HG03354 (cell line): ENCODE measurements at regions not wholly inside any gene's neighbourhood (a gene's known extent, or its start where the extent isn't known, plus 50 kb on each side); places are given as distances from the start of the nearest gene placed in this dataset.
"Not testable (repeated sequence)": the region's sequence is repeated elsewhere in the genome, so short reads cannot be mapped to it uniquely, and the experiment has no call there.

Experiments
- ATAC-seq: cut with Tn5 transposase; IDR thresholded peaks from one replicate; pipeline ENCODE4 v1.9.1; 2021; ENCODE audit warnings: mild to moderate bottlenecking; ENCODE audit not compliant: unreplicated experiment, poor library complexity, severe bottlenecking

DNA sequence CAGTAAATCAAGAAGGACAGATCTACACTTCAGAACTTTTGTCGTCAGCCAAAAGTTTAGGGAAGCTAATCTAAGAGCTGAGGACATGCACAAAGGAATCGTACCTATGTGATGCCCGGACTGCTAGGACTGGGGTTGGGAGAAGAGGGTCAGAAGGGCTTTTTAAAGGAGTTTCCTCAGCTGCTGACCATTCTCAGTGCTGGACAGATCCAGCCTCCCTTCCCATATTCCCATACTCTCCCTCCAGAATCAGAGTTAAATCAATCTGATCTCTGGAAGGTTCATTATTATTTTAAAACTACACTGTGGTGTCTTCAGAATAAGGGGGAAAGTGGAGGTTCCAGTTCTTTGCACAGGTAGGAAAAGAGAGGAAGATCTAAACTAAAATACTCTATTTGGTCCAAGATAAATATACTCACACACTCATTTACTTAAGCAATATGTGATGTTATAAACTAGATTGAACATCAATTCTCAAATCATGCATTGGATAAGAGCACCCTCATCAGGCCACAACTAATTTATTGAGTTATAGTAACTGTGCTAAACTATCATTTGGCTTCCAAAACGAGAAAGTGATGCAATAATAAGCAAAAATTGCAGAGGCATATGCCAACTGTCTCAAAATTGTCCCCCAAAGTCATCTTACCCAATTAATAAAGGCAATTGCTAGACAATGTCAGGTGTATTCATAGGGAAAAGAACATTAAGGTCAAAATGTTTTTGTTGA is 124.7 kb downstream of the HNRNPD start:
- ATAC-seq = no peak

DNA sequence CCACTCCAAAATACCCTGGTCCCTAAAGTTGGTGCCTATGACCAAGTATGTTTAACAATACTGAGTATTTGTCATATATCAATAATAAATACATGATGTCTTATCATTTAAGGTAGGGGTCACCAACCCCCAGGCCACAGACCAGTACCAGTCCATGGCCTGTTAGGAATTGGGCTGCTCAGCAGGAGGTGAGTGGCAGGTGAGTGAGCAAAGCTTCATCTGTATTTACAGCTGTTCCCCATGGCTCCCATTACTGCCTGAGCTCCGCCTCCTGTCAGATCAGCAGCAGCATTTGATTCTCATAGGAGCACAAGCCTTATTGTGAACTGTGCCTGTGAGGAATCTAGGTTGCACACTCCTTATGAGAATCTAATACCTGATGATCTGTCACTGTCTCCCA is 126.2 kb downstream of the HNRNPD start:
- no peak for ATAC-seq

DNA sequence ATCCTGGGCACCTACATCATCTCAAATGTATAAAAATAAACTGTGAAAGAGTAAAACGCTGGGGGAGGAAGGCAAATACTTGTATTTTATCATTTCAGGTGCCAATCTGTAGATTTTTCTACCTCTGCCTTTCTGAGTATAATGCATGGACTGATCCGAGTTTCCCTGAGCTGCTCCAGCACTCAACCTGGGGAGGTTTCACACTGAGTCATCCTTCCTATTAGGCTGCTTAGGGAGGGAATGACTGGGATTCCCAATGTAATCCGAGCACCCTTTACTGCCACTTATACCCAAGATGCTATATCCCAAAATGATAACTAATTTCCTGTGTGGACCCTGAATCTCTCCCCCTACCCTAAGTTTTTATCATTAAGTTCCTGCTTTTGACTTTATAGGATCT is 126.6 kb downstream of the HNRNPD start:
- no peak for ATAC-seq

DNA sequence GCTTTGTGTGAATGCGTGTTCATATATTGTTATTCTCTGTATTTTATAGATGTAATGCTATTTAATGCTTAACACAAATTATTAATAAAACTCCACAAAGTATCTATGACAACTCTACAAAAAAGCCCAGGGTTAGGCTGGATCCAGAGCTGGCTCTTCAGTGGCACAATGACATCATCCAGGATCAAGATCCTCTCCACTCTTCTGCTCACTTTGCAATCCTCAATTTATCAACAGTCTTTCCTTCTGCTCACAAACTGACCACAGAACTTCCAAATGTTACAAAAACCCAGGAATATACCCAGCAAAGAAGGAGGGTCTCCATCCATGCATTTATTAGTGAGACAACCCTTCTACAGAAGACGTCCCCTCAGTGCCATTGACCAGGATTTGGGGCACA is 132.3 kb downstream of the HNRNPD start:
- no peak for ATAC-seq

DNA sequence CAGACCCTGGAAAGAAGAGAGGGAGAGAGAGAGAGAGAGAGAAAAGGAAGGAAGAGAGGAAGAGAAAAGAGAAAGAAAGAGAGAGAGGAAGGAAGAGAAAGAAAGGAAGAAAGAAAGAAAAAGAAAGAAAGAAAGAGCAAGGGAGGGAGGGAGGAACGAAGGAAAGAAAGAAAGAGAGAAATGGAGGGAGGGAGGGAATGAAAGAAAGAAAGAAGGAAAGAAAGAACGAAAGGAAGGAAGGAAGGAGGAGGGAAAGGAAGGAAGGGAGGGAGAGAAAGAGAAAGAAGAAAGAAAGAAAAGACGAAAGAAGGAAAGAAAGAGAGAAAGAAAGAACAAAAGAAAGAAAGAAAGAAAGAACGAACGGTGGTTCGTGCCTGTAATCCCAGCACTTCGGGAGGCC is 133.4 kb downstream of the HNRNPD start:
- ATAC-seq = no peak

DNA sequence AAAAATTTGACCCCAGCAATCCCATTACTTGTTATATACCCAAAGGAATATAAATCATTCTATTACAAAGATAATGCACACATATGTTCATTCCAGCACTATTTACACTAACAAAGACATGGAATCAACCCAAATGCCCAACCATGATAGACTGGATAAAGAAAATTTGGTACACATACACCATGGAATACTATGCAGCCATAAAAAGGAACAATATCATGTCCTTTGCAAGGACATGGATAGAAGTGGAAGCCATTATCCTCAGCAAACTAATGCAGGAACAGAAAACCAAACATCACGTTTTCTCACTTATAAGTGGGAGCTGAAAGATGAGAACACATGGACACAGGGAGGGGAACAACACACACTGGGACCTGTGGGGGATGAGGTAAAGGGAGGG is 136.6 kb downstream of the HNRNPD start:
- not testable (repeated sequence) for ATAC-seq

DNA sequence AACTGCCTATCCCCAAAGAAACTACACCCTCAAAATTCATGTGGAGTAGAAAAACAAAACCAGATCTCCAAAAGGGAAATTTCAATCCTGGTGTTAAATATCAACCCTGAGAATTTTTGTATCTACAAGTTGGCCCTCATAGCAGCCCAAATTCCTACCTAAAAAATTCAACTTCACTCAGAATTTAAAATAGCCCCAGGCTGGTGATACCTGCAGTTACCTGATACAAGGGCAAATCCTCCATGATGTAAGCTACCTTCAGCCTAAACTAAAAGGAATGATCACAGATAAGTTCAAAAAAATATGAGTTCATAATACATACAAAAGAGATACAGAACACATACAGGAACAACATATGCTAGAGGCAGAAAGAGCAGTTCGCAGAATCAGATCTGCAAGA is 138.4 kb downstream of the HNRNPD start:
- no peak for ATAC-seq

DNA sequence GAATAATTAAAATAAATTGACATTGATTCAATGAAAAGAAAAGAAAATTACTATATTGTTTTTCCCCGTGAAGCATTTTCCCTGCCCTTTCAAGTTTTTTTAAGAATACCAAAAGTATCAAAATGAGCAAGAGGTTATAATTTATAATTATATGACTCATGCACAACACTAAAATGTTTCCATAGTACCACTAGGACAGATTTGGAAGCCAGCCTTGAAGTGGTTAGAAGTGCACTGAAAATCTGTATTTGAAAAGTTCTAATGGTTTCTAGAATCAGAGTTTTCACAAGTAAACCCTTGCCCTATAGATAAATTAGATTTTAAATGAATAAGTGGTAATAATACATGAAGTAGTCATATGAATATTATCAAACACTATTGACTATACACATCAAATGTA is 140.9 kb downstream of the HNRNPD start:
- ATAC-seq = no peak

DNA sequence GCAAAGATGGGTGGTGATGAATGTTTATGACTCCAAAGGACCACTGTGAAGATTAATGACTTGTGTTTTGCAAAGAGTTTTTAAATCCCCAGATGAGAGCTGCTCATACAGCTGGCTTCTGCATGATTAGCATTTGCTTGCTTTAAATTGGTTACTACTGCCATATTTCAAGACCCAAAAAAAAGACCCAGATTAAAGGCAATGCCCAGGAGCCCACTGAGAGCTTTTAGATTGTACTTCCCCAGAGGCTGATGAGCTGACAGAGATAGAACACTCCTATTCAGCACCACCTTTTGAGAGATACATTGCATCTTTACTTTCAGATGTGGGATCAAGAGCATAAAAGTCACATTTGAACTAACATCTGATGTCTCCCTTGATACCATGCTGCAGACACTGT is 142.0 kb downstream of the HNRNPD start:
- ATAC-seq = no peak

DNA sequence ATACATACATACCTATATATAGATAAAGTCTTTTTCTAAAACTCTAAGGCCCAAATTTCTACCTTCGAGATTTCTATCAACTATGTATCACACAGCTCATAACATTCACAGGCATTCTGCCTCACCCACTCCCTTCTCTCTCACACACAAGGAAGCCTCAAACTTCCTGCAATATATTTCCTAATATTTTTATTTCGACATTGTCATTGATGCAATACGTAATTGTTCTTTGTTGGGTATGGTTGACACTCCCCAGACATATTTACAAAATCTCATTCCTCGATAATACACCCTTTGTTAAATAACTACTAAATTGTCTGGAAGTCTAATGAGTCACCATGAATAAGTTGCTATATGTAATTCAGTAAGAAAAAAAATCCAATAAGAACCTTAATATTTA is 143.5 kb downstream of the HNRNPD start:
- ATAC-seq = no peak

DNA sequence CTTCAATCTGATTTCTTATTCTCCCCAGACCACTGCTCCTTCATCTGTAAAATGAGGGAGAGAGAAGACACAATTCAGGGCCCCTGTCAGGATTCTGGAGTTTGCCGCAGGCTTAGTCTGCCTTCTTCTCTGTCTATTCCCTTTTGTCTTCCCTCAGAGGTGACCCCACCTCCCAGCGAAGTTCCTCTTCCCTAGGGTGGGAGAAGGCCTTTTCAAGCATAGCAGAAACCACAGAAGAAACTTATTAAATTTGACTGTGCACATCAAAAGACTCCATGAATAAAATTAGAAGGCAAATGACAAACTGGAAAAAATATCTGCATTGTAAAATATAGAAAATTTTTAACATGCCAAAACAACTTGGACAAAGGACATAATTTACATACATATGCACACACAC is 148.8 kb downstream of the HNRNPD start:
- ATAC-seq = no peak

DNA sequence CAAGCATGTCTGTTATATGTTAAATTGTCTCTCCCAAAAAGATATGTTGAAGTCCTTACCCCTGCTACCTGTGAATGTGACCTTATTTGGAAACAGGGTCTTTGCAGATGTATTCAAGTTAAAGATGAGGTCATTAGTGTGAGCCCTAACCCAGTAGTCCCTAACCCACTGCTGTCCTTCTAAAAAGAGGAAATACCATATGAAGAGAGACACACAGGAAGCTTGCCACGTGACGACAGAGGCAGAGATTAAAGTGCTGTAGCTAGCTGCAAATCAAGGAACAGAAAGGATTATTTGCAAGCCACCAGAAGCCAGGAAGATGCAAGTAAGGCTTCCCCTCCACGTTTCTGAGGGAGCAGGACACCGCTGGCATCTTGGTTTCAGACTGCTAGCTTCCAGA is 150.1 kb downstream of the HNRNPD start:
- ATAC-seq = peak; percentile 61

DNA sequence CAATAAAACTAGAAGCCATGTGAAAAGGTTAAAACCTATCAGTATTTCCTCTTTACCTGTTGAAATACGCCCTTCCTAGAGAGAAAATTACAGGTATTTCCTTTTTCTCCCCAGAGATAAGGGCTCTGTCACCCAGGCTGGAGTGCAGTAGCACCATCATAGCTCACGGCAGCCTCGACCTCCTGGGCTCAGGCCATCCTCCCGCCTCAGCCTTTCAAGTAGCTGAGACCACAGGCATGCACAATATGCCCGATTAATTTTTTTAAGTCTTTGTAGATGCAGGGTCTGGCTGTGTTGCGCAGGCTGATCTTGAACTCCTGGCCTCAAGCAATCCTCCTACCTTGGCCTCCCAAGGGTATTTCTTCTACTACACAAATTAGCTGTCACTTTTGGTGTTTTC is 154.4 kb downstream of the HNRNPD start:
- no peak for ATAC-seq

DNA sequence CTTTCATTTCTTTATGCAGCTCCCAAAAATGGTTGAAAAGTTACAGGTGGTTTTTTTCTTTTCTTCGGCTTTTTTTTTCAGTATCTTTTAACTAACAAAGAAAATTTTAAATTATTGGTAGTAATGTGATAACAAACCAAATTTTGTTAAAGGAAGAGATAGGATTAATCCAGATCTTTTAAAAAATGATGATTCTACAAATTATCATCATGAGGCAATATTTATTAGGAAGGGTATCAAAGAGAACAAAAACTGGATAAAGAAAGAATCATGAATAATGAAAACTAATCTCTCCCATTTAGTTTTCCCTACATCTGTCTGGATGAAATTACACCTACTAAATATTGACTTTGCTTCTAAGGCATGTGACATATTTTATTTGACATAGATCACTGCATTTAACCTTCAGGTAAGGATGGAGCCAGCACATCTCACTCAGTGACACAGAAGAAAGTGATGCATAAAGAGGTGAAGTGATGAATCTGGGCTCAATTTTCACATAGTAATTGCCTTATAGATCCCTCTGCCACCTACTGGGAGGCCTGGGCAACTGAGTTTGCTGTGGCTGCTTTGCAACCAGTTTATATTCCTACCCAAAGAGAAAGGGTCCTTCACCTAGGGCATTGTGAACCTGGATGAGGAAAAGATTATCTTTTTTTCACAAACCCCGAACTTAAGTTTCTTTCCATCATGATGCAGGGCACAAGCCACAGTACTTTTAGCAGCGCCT is 155.6 kb downstream of the HNRNPD start:
- no peak for ATAC-seq

DNA sequence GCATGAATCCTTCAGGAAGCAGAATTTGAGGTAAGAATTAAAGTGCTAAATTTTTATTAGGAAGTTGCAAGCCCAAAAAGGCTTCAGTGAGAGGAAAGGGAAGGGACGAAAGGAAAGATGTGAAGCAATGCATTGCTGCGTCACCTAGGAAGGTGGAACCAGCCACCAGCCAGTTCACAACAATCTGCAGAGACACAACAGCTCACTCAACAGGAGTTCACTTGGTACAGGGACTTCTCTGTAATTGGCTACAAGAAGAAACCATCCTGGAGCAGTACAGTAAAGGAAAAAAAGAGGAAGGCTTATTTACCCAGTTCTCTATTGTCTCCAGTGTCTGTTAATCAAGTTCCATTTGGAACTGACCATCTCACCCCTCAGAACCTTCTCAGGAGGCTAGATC is 157.6 kb downstream of the HNRNPD start:
- ATAC-seq = no peak

DNA sequence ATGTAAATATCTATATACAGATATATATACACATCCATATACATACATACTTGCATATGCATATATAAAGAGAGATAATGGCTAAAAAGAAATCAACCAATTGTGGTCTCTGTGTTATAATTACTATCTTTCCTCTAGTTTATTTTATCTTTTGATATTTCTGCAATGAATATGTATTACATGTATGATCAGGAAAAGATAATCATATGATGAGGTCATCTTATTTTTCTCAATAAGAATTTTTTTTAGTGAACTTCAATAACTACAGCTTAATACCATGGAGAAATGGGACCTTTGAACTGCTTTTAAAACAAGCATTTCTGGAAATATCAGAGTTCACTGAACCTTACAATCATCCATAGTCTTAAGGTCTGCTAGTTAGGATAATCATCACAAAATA is 158.0 kb downstream of the HNRNPD start:
- ATAC-seq = no peak

DNA sequence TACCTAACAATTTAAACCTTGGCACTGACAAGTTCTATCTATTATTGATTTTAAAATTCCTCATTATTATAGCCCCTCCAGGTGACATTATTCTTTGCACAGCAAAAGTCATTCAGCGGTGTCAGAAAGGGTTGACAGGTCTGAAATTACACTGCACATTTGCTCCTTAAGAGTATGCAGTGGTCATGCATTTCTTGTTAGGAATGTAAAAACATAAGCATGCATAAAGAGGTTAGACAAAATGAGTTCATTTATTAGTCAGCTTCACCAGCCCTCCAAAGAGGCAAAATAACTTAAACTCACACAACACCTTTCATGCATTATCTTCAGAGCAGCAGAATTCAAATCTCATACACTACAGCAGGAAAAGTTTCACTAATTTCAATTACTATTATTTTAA is 158.8 kb downstream of the HNRNPD start:
- no peak for ATAC-seq

DNA sequence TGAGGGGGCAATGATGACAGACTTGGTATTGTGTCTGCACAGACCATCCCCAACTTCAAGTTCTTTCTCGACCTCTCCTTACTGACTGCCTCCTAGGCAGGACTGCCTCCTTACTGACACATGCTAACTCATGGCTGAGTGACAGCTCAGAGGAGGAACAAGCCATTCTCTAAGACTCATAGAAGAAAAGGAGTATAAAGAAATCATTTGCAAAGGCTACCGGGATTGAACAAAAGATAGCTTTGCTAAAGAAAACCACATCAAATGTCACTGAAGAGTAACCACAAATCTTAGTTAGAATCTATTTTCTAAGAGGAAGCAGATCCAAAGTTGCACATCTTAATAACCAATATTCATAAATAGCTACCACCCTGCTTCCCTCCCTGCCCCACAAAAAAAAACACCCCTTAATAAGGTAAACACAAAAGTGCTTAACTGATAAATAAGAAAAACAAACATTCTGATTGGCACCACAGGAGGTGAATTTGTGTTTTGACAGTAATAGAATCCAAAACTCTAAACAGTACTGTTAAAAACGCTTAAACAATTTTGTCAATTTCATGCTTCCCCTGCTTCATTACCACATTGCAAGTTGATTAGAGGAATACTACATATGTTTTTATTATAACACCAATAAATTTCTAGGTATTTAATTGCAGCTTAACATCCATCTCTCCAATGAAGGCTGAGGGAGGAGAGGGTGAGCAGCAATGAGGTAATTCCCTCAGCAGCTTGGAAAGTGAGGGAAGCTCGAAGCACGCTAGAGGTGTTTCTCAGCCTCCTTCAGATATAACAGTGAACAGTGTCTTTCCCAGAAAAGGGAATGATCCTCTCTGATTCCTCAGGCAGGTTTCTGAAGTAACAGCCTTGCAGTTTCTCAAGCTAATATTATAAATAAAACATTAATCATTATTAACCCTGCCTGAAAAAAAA is 160.0 kb downstream of the HNRNPD start:
- ATAC-seq = no peak

DNA sequence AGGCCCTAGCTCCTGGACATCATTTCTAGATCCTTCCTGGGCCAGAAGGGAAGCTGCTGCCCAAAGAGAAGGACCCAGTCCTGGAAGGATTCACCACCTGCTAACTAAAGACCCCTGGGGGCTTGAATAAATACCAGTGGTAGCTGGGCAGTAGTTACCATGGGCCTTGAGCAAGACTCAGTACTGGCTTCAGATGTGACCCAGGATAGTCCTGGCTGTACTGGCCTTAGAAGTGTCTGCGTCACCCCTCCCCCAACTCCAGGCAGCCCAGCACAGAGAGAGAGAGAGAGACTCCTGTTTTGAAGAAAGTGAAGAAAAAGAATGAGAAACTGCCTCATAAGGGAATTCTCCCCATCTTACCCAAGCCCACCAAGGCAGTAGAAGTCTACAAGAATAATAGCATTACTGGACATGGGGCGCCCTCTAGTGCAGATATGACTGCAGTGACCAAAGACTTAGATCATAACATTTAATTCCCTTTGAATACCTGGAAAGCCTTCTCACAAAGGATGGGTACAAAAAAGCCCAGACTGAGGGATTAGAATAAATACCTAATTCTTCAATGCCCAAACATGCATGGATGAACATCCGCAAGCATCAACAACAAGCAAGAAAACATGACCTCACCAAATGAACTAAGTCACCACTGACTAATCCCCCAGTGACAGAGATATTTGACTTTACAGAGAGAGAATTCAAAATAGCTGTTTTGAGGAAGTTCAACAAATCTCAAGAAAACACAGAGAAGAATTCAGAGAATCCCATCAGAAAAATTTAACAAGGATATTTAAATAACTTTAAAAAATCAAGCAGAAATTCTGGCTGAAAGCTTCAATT is 171.8 kb downstream of the HNRNPD start:
- ATAC-seq = peak; percentile 53

DNA sequence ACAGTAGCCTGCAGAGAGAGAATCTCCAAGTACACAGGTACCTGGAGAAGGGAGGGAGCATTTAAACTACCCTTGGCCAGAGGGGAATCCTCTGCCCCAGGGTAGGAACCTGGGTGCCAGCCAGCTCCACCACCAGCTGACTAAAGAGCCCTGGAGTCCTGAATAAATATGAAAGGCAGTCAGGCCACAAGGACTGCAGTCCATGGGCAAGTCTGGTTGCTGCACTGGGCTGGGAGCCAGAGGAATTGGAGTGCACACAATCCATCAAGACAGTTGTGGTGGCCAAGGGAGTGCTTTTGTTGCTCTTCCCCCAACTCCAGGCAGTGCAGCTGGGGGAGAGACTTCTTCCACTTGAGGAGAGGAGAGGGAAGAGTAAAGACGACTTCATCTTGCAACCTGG is 172.5 kb downstream of the HNRNPD start:
- no peak for ATAC-seq
